Vagina (tissue), 2 donors: ENCODE measurements at regions not wholly inside any gene's neighbourhood (a gene's known extent, or its start where the extent isn't known, plus 50 kb on each side); places are given as distances from the start of the nearest gene placed in this dataset.

Experiments
- POLR2A ChIP-seq, 2 donors: fragments of 450-650 bp; IDR thresholded peaks; one replicate each; pipeline ENCODE4 v1.6.1; 2017; ENCODE audit warnings: antibody characterized with exemption in 2 of 2, mild to moderate bottlenecking in 2 of 2, moderate library complexity in 2 of 2
- TF ChIP-seq, protein P1 (sequence below), 3 experiments: fragments of 450-650 bp in 2 of 3; fragments of 200-600 bp in 1 of 3; sonication (generic) in 1 of 3; IDR thresholded peaks; one replicate each; pipeline ENCODE4 v1.5.1; 2017 to 2019; ENCODE audit warnings: antibody characterized with exemption in 3 of 3, mild to moderate bottlenecking in 2 of 3, moderate library complexity in 2 of 3

- TF ChIP-seq, protein P1, sequence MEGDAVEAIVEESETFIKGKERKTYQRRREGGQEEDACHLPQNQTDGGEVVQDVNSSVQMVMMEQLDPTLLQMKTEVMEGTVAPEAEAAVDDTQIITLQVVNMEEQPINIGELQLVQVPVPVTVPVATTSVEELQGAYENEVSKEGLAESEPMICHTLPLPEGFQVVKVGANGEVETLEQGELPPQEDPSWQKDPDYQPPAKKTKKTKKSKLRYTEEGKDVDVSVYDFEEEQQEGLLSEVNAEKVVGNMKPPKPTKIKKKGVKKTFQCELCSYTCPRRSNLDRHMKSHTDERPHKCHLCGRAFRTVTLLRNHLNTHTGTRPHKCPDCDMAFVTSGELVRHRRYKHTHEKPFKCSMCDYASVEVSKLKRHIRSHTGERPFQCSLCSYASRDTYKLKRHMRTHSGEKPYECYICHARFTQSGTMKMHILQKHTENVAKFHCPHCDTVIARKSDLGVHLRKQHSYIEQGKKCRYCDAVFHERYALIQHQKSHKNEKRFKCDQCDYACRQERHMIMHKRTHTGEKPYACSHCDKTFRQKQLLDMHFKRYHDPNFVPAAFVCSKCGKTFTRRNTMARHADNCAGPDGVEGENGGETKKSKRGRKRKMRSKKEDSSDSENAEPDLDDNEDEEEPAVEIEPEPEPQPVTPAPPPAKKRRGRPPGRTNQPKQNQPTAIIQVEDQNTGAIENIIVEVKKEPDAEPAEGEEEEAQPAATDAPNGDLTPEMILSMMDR (IDR thresholded peaks at IDR 0.05), result no peak
- TF ChIP-seq POLR2A (IDR thresholded peaks at IDR 0.05), result no peak
These were observed 1646.9 kb upstream of the ADGRL3 start for GRCh38 chr4:59553063-59553720.
